ENCODE measurements at regions not wholly inside any gene's neighbourhood (a gene's known extent, or its start where the extent isn't known, plus 50 kb on each side); places are given as distances from the start of the nearest gene placed in this dataset.

DNA sequence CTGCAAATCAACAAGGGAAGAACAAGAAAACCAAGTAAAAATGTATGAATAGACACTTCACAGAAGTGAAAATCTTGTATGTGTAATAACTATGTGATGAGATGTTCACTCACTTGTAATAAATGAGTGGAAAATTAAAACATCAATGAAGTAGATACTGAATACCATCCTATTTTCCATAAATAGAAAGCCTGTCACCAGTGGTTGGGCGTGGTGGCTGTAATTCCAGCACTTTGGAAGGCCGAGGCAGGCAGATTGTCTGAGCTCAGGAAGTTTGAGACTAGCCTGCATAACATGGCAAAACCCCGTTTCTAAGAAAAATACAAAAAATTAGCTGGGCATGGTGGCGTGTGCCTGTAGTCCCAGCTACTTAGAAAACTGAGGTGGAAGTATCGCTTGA is 53.5 kb upstream of the SOD3 start:
- Histone ChIP-seq H3K4me1 (no peaks in the 10 kb centered on the region), H3K4me3 (no peak overlapping the region), H3K9me3 (peaks cover 0 to 5% (median 0%) of the 10 kb centered on the region in 3 donors), H3K27ac (no peak overlapping the region), H3K27me3 (no peaks in the 10 kb centered on the region), H3K36me3 (no peaks in the 10 kb centered on the region)
- TF ChIP-seq CTCF (IDR thresholded peaks at IDR 0.05) = no peak
- no peak for DNase-seq
- intact Hi-C loops (cut with DNase I; ENCODE audit: low total_unique reads) = no loop called here

- no peak overlapping the region for H3K27ac ChIP-seq
- intact Hi-C loops (cut with DNase I; ENCODE audit: low total_unique reads) = no loop called here
- no peaks in the 10 kb centered on the region for H3K27me3 ChIP-seq
- TF ChIP-seq CTCF (IDR thresholded peaks at IDR 0.05) = no peak
- H3K4me3 ChIP-seq = no peak overlapping the region
- DNase-seq = no peak
- H3K4me1 ChIP-seq = no peaks in the 10 kb centered on the region
- H3K9me3 ChIP-seq = peaks cover 0 to 4% (median 0%) of the 10 kb centered on the region in 3 donors
- H3K36me3 ChIP-seq = no peaks in the 10 kb centered on the region
Measured at GRCh38 chr4:24742335-24742734, 53.0 kb upstream of the SOD3 start.

DNA sequence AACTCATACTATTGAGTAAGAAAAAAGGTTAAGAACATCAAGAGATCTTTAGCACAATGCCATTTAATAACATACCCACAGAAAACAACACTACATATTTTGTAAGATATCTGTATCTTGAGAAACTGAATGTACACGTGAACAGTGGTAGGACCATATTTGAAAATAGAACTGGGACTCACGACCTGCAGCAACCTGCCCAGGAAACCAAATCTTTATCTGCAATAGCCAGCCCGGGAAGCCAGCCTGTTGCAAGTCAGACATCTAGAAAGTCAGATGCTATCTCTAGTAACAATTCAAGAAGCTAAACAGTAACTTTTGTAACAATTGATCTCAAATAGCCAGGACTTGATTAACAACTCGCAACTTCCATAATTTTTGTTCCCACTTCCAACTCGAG is 52.6 kb upstream of the SOD3 start:
- Histone ChIP-seq H3K36me3 (no peaks in the 10 kb centered on the region), H3K4me3 (no peak overlapping the region), H3K9me3 (no peaks in the 10 kb centered on the region), H3K4me1 (no peaks in the 10 kb centered on the region), H3K27me3 (no peaks in the 10 kb centered on the region), H3K27ac (no peak overlapping the region)
- intact Hi-C loops (cut with DNase I; ENCODE audit: low total_unique reads) = no loop called here
- DNase-seq = no peak
- TF ChIP-seq CTCF (IDR thresholded peaks at IDR 0.05) = no peak

DNA sequence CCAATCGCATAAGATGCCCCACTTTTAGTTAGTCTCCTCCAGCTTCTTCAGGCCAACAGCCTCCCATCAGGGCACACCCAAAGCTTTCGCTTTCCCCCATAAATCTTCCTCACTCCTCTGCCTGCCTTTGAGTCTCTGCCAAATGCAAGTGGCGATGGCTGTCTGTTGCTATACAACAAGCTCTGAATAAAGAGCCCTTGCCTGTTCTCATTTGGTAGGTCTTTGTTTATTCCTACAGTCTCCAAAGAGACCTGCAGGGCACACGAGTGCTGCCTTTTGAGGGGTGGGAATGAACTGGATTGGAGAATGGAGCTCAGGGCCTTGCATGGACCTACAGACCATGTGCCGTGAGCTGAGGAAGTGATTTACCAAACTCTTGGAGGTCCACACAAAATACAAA is 52.2 kb upstream of the SOD3 start:
- H3K36me3 ChIP-seq = no peaks in the 10 kb centered on the region
- no peak for TF ChIP-seq CTCF (IDR thresholded peaks at IDR 0.05)
- no peaks in the 10 kb centered on the region for H3K9me3 ChIP-seq
- no peak overlapping the region for H3K4me3 ChIP-seq
- no peaks in the 10 kb centered on the region for H3K4me1 ChIP-seq
- no peak for DNase-seq
- H3K27ac ChIP-seq = no peak overlapping the region
- no peaks in the 10 kb centered on the region for H3K27me3 ChIP-seq
- intact Hi-C loops (cut with DNase I; ENCODE audit: low total_unique reads) = no loop called here

DNA sequence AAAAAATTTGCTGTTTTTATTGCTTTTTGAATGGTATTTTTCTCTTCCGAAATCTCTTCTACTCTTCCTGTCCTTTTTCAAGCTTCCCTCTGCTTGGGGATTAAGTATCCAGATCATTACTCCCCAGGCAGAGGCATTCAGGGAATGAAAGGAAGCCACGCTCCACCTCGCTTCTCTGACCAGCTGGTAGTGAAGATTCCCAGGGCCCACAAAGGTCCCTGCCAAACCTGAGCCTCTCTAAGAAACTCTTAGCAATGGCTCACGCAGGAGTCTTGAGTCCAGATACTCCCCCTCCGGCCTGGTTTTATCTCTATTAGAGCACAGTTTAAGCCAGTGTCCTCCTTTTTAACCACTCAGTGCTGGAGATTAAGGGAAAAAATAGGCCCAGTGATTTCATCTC is 51.4 kb upstream of the SOD3 start:
- H3K4me1 ChIP-seq = no peaks in the 10 kb centered on the region
- H3K27me3 ChIP-seq = no peaks in the 10 kb centered on the region
- no peak overlapping the region for H3K27ac ChIP-seq
- no peak for TF ChIP-seq CTCF (IDR thresholded peaks at IDR 0.05)
- H3K36me3 ChIP-seq = no peaks in the 10 kb centered on the region
- no peak overlapping the region for H3K4me3 ChIP-seq
- no peaks in the 10 kb centered on the region for H3K9me3 ChIP-seq
- intact Hi-C loops (cut with DNase I; ENCODE audit: low total_unique reads) = no loop called here
- no peak for DNase-seq

- intact Hi-C loops (cut with DNase I; ENCODE audit: low total_unique reads) = no loop called here
- Histone ChIP-seq H3K9me3 (no peaks in the 10 kb centered on the region), H3K4me3 (no peak overlapping the region), H3K36me3 (no peaks in the 10 kb centered on the region), H3K27me3 (no peaks in the 10 kb centered on the region), H3K4me1 (no peaks in the 10 kb centered on the region), H3K27ac (no peak overlapping the region)
- TF ChIP-seq CTCF (IDR thresholded peaks at IDR 0.05) = no peak
- DNase-seq = no peak
Measured at GRCh38 chr4:24745172-24745895, 50.0 kb upstream of the SOD3 start.

Data from tibial artery (tissue), 4 donors.